CD4-positive, alpha-beta T cell treated with Interleukin-10 for 1 hour (primary cell): ENCODE measurements at regions not wholly inside any gene's neighbourhood (a gene's known extent, or its start where the extent isn't known, plus 50 kb on each side); places are given as distances from the start of the nearest gene placed in this dataset.
"Not testable (repeated sequence)": the region's sequence is repeated elsewhere in the genome, so short reads cannot be mapped to it uniquely, and the experiment has no call there.

ENCODE experiments used
- DNase-seq: peaks from one replicate; pipeline ENCODE4 v3.0.0-alpha.2; 2020

- DNase-seq, result no peak
Observed at GRCh38 chr15:81765816-81766215, 280.0 kb downstream of the MEX3B start.

GRCh38 chr15:81763304-81763703 is 282.5 kb downstream of the MEX3B start:
- DNase-seq, result no peak

- DNase-seq, result no peak
Observed at GRCh38 chr15:81760686-81761085, 285.1 kb downstream of the MEX3B start.

GRCh38 chr15:81758818-81759284 is 287.0 kb downstream of the MEX3B start:
- DNase-seq, result no peak

- no peak for DNase-seq
Observed at GRCh38 chr15:81755626-81756025, 290.2 kb downstream of the MEX3B start.

GRCh38 chr15:81754078-81754477 is 291.7 kb downstream of the MEX3B start:
- DNase-seq, result no peak

GRCh38 chr15:81752974-81753373 is 292.8 kb downstream of the MEX3B start:
- DNase-seq, result no peak

- DNase-seq, result no peak
Observed at GRCh38 chr15:81752546-81752942, 293.3 kb downstream of the MEX3B start.

GRCh38 chr15:81751816-81752545 is 293.8 kb downstream of the MEX3B start:
- no peak for DNase-seq

- DNase-seq, result no peak
Observed at GRCh38 chr15:81751256-81751655, 294.6 kb downstream of the MEX3B start.

GRCh38 chr15:81749716-81750375 is 296.0 kb downstream of the MEX3B start:
- DNase-seq, result no peak

GRCh38 chr15:81747482-81747881 is 298.3 kb downstream of the MEX3B start:
- DNase-seq, result no peak

GRCh38 chr15:81747026-81747425 is 298.8 kb downstream of the MEX3B start:
- DNase-seq, result no peak

- no peak for DNase-seq
Observed at GRCh38 chr15:81744364-81744763, 301.5 kb downstream of the MEX3B start.

GRCh38 chr15:81740416-81740815 is 305.4 kb downstream of the MEX3B start:
- no peak for DNase-seq

GRCh38 chr15:81729340-81729739 is 316.5 kb downstream of the MEX3B start:
- no peak for DNase-seq

GRCh38 chr15:81728726-81729125 is 317.1 kb downstream of the MEX3B start:
- DNase-seq, result no peak

- no peak for DNase-seq
Observed at GRCh38 chr15:81725590-81725989, 320.2 kb downstream of the MEX3B start.

GRCh38 chr15:81724536-81724935 is 321.3 kb downstream of the MEX3B start:
- no peak for DNase-seq

- no peak for DNase-seq
Observed at GRCh38 chr15:81723701-81724100, 322.1 kb downstream of the MEX3B start.

GRCh38 chr15:81723113-81723651 is 322.6 kb downstream of the MEX3B start:
- DNase-seq, result no peak

GRCh38 chr15:81716468-81716867 is 329.4 kb downstream of the MEX3B start:
- not testable (repeated sequence) for DNase-seq

- no peak for DNase-seq
Observed at GRCh38 chr15:81710328-81710727, 335.5 kb downstream of the MEX3B start.

- DNase-seq, result not testable (repeated sequence)
Observed at GRCh38 chr15:81706816-81707346, 332.9 kb upstream of the TMC3 start.
